Nephron progenitor cell (in vitro differentiated cells): ENCODE measurements at regions not wholly inside any gene's neighbourhood (a gene's known extent, or its start where the extent isn't known, plus 50 kb on each side); places are given as distances from the start of the nearest gene placed in this dataset.

ENCODE experiments used
- DNase-seq: peaks from one replicate; pipeline ENCODE4 v3.0.0; 2021
- H3K27ac Mint-ChIP-seq: 2 replicates; pipeline ENCODE4 v1.8.0; 2021; ENCODE audit warnings: mild to moderate bottlenecking, moderate library complexity, mixed read lengths
- H3K27me3 Mint-ChIP-seq: 2 replicates; pipeline ENCODE4 v1.8.0; 2021; ENCODE audit warnings: mild to moderate bottlenecking, low read depth, mixed read lengths; ENCODE audit not compliant: poor library complexity
- H3K36me3 Mint-ChIP-seq: 2 replicates; pipeline ENCODE4 v1.8.0; 2021; ENCODE audit warnings: low read depth, mixed read lengths
- H3K4me1 Mint-ChIP-seq: 2 replicates; pipeline ENCODE4 v1.8.0; 2021; ENCODE audit warnings: mixed read lengths
- H3K4me3 Mint-ChIP-seq: 2 replicates; pipeline ENCODE4 v1.8.0; 2021; ENCODE audit warnings: mild to moderate bottlenecking, moderate library complexity, mixed read lengths
- H3K9me3 Mint-ChIP-seq: 2 replicates; pipeline ENCODE4 v1.8.0; 2021; ENCODE audit warnings: mild to moderate bottlenecking, moderate library complexity, mixed read lengths
- CTCF ChIP-seq: fragments of 200-600 bp; sonication (generic); IDR thresholded peaks from 2 replicates; pipeline ENCODE4 v1.5.0; 2021; ENCODE audit warnings: antibody characterized with exemption

GRCh38 chr11:129612447-129612961 is 203.1 kb upstream of the TMEM45B start:
- Mint-ChIP-seq H3K27ac (no peak overlapping the region), H3K4me1 (peaks cover 51% of the 10 kb centered on the region), H3K36me3 (no peaks in the 10 kb centered on the region), H3K27me3 (peaks cover 2% of the 10 kb centered on the region), H3K4me3 (peak overlapping the region; percentile 9), H3K9me3 (no peaks in the 10 kb centered on the region)
- TF ChIP-seq CTCF = no peak
- no peak for DNase-seq

DNA sequence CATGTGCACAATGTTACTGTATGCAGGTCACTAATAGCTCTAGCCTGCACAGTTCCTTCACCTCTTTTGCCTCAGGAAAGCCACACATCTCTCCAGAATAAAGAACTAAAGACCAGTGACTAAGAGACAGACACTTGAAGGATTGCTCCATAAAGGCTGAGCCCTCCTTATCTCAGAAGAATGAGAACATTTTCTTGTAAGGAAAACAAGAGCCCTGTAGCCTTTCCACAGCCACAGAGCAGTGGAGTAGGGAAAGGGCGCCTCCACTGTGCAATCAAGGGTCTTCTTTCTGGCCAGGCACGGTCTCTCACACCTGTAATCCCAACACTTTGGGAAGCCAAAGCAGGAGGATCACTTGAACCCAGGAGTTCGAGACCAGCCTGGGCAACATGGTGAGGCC is 202.6 kb upstream of the TMEM45B start:
- Mint-ChIP-seq H3K9me3 (no peaks in the 10 kb centered on the region), H3K27ac (no peak overlapping the region), H3K4me3 (no peak overlapping the region), H3K4me1 (peaks cover 54% of the 10 kb centered on the region), H3K27me3 (peaks cover 2% of the 10 kb centered on the region), H3K36me3 (no peaks in the 10 kb centered on the region)
- no peak for DNase-seq
- TF ChIP-seq CTCF = no peak

DNA sequence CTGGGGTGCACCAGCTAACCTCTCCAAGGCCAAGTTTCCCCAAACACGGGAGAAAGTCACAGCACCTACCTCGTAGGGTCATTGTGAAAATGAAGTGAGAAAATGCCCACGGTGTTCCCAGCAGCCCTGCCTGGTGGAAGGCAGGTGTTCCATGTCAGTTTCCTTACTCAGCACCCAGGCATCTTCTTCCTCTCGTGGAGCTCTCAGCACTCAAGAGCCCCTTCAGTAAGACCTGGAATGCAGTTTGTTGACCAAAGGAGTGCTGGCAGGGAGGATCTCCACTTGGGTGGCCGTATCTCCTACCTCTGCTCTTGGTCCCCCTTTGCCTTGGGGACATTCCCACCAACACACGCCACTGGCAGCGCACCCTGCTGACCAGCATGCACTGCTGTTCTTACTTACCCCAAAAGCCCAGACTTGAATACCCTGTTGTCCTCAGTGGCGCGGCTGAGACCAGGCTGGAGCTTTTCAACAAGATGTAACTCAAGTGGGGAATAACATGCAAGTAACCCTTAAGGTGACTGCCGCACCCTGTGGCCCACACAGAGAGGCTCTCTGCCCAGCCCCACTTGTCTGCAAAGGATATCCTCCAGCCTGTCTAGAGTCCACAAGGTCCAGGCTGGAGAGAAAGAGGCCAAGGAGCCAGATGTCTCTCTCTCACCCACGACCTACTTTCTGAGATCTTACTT is 201.2 kb upstream of the TMEM45B start:
- no peak for TF ChIP-seq CTCF
- no peaks in the 10 kb centered on the region for H3K9me3 Mint-ChIP-seq
- no peak for DNase-seq
- peaks cover 62% of the 10 kb centered on the region for H3K4me1 Mint-ChIP-seq
- H3K4me3 Mint-ChIP-seq = no peak overlapping the region
- no peaks in the 10 kb centered on the region for H3K36me3 Mint-ChIP-seq
- peaks cover 2% of the 10 kb centered on the region for H3K27me3 Mint-ChIP-seq
- H3K27ac Mint-ChIP-seq = no peak overlapping the region

DNA sequence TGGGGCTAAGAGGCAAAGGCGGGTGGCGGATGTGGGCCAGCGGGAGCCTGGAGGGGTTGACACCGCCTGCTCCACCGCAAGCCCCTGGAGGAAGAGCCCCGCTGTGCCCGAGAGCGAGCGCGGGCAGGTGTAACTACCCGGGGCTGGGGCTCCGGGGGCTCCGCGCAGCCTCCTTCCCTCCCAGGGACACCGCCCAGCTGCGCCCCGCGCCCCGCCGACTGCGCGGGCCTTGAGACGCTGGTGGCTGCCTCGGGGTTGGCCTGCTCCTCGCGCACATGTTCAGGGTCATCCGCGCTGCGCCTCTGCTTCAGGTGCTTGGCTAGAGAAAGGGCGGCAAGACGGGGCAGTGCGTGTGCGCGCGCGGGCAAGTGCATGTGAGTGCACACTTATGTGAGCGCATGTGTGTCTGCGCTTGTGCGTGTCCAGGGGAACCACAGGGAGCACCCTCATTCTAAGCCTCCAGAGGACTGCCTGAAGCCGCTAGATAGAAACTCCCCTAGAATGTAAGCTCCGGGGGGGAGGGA is 197.5 kb upstream of the TMEM45B start:
- no peak overlapping the region for H3K27ac Mint-ChIP-seq
- TF ChIP-seq CTCF = no peak
- peaks cover 10% of the 10 kb centered on the region for H3K27me3 Mint-ChIP-seq
- H3K36me3 Mint-ChIP-seq = no peaks in the 10 kb centered on the region
- H3K4me3 Mint-ChIP-seq = no peak overlapping the region
- H3K4me1 Mint-ChIP-seq = peaks cover 42% of the 10 kb centered on the region
- no peaks in the 10 kb centered on the region for H3K9me3 Mint-ChIP-seq
- no peak for DNase-seq

- H3K9me3 Mint-ChIP-seq = peaks cover 4% of the 10 kb centered on the region
- H3K27me3 Mint-ChIP-seq = peaks cover 13% of the 10 kb centered on the region
- no peak for TF ChIP-seq CTCF
- H3K27ac Mint-ChIP-seq = no peak overlapping the region
- H3K36me3 Mint-ChIP-seq = no peaks in the 10 kb centered on the region
- peaks cover 33% of the 10 kb centered on the region for H3K4me1 Mint-ChIP-seq
- no peak for DNase-seq
- H3K4me3 Mint-ChIP-seq = no peak overlapping the region
These were observed 195.2 kb upstream of the TMEM45B start for GRCh38 chr11:129620237-129621104.
